Spleen (tissue), 11 donors: ENCODE measurements at regions not wholly inside any gene's neighbourhood (a gene's known extent, or its start where the extent isn't known, plus 50 kb on each side); places are given as distances from the start of the nearest gene placed in this dataset.

ENCODE experiments used
- DNase-seq: peaks from one replicate; pipeline ENCODE4 v3.0.0-alpha.2; 2020
- H3K27ac ChIP-seq, 8 donors: fragments of 200-600 bp; sonication (generic) in 7 of 8; 1 replicate in 4 of 8; 2 replicates in 4 of 8; pipeline versions ENCODE4 v1.5.0 to v1.8.0; 2016 to 2021; ENCODE audit warnings: inconsistent platforms in 4 of 8, mild to moderate bottlenecking in 4 of 8, moderate library complexity in 1 of 8
- H3K27me3 ChIP-seq, 7 donors: fragments of 200-600 bp; sonication (generic) in 6 of 7; replicated peaks in 1 of 7; 1 replicate in 4 of 7; 2 replicates in 3 of 7; pipeline versions ENCODE4 v1.5.0 to v1.8.0; 2016 to 2021; ENCODE audit warnings: inconsistent platforms in 3 of 7, mild to moderate bottlenecking in 1 of 7
- H3K36me3 ChIP-seq, 6 donors: fragments of 200-600 bp; sonication (generic) in 5 of 6; 1 replicate in 4 of 6; 2 replicates in 2 of 6; pipeline versions ENCODE4 v1.5.0 to v1.8.0; 2016 to 2021; ENCODE audit warnings: inconsistent platforms in 2 of 6
- H3K4me1 ChIP-seq, 6 donors: fragments of 200-600 bp; sonication (generic) in 5 of 6; 1 replicate in 3 of 6; 2 replicates in 3 of 6; pipeline versions ENCODE4 v1.5.0 to v1.8.0; 2016 to 2021; ENCODE audit warnings: inconsistent platforms in 3 of 6
- H3K4me3 ChIP-seq, 8 donors: fragments of 200-600 bp; sonication (generic) in 7 of 8; 1 replicate in 4 of 8; 2 replicates in 4 of 8; pipeline versions ENCODE4 v1.5.0 to v1.8.0; 2016 to 2021; ENCODE audit warnings: inconsistent platforms in 4 of 8, mild to moderate bottlenecking in 4 of 8, moderate library complexity in 2 of 8
- H3K9me3 ChIP-seq, 8 donors: fragments of 200-600 bp; sonication (generic) in 7 of 8; 1 replicate in 4 of 8; 2 replicates in 4 of 8; pipeline versions ENCODE4 v1.5.0 to v1.8.0; 2016 to 2021; ENCODE audit warnings: inconsistent platforms in 4 of 8
- POLR2A ChIP-seq, 3 donors: fragments of 450-650 bp; IDR thresholded peaks; one replicate each; pipeline ENCODE4 v1.5.1; 2017; ENCODE audit warnings: antibody characterized with exemption in 3 of 3, mild to moderate bottlenecking in 1 of 3
- POLR2AphosphoS5 ChIP-seq, 3 donors: sonication (generic); formaldehyde crosslinking; IDR thresholded peaks; one replicate each; pipeline ENCODE4 v1.5.1; 2017; ENCODE audit warnings: antibody characterized with exemption in 3 of 3
- WGBS, 5 donors: extraction: QIAGEN DNeasy Blood & Tissue Kit in 3 of 5; methylation state at CpG; one replicate each; pipeline versions ENCODE4 v1.1.5 to v1.1.7; 2013 to 2018; 5-methylcytosine and 5-hydroxymethylcytosine counted together
- intact Hi-C: fragments of 100-400 bp; cut with DNase I; formaldehyde crosslinking; loops from one replicate; pipeline ENCODE4 v1.15.0; 2023; ENCODE audit warnings: low total_unique reads
- TF ChIP-seq, protein P1 (sequence below), 11 experiments: fragments of 200-600 bp in 7 of 11; fragments of 450-650 bp in 4 of 11; sonication (generic) in 4 of 11; IDR thresholded peaks in 8 of 11; conservative IDR thresholded peaks in 3 of 11; 1 replicate in 7 of 11; 2 replicates in 4 of 11; pipeline versions ENCODE4 v1.4.0 to v1.8.0; 2016 to 2021; ENCODE audit warnings: antibody characterized with exemption in 11 of 11, inconsistent platforms in 4 of 11, mild to moderate bottlenecking in 1 of 11
- donor health status: healthy with polysubstance abuse.
- donor health status: DM: no; HTN: no; CAD: no; lungs with moderate emphysema.
- donor health status: DM: no; HTN: no; CAD: no.
- donor health status: Bipolar disorder and iron deficiency.
- donor health status: healthy.
- donor health status: DM: no; HTN: no; CAD: no.
- donor health status: DM: yes; HTN: yes; CAD: no.

DNA sequence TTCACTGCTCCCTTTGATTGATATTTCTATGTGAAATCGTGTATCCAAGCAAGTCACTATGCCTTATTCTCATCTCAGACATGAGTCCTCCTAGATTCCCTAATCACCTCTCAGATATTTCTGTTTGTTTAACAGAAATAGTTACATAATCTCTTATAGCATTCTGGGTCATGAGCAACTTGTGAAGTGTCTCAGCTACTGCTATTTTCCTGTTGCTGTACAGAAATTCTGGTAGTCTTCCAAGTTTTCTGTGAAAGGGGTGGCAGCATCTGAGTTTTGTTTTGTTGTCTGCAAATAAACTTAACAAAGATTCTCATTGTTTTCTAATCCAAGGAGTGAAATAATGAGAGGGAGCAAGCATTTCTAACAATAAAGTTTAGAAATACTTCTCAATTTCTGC lies 256.9 kb upstream of the ST8SIA4 start:
- no peak for DNase-seq

DNA sequence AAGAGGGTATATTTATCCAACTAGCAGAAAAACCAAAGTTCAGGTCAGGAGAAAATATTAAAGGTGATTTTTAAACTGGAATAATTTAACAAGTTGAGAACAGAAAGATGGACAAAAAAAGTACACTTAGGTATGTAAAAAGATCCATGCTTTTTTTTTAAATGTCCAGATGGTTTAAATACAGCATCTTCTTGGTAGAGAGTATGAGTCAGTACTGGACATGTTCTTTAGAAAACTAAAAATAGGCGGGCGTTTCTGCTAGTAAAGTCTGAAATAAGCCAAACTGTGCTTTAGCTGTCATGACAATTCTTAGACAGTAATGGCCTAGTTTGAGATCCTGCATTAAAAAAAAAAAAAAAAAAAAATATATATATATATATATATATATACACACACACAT lies 255.9 kb upstream of the ST8SIA4 start:
- Histone ChIP-seq H3K4me1 (no peaks in the 10 kb centered on the region), H3K27me3 (peaks cover 0 to 7% (median 0%) of the 10 kb centered on the region in 7 donors), H3K4me3 (no peak overlapping the region), H3K9me3 (peaks cover 0 to 10% (median 0%) of the 10 kb centered on the region in 8 donors), H3K36me3 (no peaks in the 10 kb centered on the region), H3K27ac (no peak overlapping the region)
- intact Hi-C loops: no loop called here
- DNase-seq: no peak
- 80 to 93% (median 87%) methylated on average over 2 of the region's 2 CpGs for WGBS, 5 donors
- TF ChIP-seq POLR2A (IDR thresholded peaks at IDR 0.05): no peak
- TF ChIP-seq POLR2AphosphoS5 (IDR thresholded peaks at IDR 0.05): no peak
- TF ChIP-seq, protein P1, sequence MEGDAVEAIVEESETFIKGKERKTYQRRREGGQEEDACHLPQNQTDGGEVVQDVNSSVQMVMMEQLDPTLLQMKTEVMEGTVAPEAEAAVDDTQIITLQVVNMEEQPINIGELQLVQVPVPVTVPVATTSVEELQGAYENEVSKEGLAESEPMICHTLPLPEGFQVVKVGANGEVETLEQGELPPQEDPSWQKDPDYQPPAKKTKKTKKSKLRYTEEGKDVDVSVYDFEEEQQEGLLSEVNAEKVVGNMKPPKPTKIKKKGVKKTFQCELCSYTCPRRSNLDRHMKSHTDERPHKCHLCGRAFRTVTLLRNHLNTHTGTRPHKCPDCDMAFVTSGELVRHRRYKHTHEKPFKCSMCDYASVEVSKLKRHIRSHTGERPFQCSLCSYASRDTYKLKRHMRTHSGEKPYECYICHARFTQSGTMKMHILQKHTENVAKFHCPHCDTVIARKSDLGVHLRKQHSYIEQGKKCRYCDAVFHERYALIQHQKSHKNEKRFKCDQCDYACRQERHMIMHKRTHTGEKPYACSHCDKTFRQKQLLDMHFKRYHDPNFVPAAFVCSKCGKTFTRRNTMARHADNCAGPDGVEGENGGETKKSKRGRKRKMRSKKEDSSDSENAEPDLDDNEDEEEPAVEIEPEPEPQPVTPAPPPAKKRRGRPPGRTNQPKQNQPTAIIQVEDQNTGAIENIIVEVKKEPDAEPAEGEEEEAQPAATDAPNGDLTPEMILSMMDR (IDR thresholded peaks at IDR 0.05 in 8 of 11, conservative IDR thresholded peaks at IDR 0.05 in 3 of 11): no peak

More for the DNA sequence above, 256.9 kb upstream of the ST8SIA4 start:
- intact Hi-C loops: no loop called here
- H3K27me3 ChIP-seq: peaks cover 0 to 7% (median 0%) of the 10 kb centered on the region in 7 donors
- H3K4me1 ChIP-seq: no peaks in the 10 kb centered on the region
- no peaks in the 10 kb centered on the region for H3K36me3 ChIP-seq
- H3K27ac ChIP-seq: no peak overlapping the region
- no peak overlapping the region for H3K4me3 ChIP-seq
- TF ChIP-seq POLR2AphosphoS5 (IDR thresholded peaks at IDR 0.05): no peak
- no peak for TF ChIP-seq POLR2A (IDR thresholded peaks at IDR 0.05)
- TF ChIP-seq, protein P1 (IDR thresholded peaks at IDR 0.05 in 8 of 11, conservative IDR thresholded peaks at IDR 0.05 in 3 of 11): no peak
- H3K9me3 ChIP-seq: peaks cover 0 to 10% (median 0%) of the 10 kb centered on the region in 8 donors
- WGBS, 5 donors: 71 to 82% (median 79%) methylated on average over 1 of the region's 1 CpG

DNA sequence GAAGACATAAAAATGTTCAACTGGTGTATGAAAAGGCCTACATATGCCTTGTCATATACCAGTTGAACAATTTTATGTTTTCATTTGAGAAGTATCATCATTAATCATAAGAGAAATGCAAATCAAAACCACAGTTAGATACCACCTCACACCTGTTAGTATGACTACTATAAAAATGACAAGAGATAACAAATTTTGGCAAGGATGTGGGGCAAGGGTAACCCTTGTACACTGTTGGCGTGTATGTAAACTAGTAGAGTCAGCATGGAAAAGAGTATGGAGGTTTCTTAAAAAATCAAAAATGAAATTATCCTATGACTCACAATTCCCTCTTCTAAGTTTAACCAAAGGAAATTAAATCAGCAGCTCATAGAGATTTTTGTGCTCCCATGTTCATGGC lies 250.4 kb upstream of the ST8SIA4 start:
- no peaks in the 10 kb centered on the region for H3K27me3 ChIP-seq
- H3K9me3 ChIP-seq: peaks cover 0 to 10% (median 0%) of the 10 kb centered on the region in 8 donors
- TF ChIP-seq, protein P1 (IDR thresholded peaks at IDR 0.05 in 8 of 11, conservative IDR thresholded peaks at IDR 0.05 in 3 of 11): no peak
- TF ChIP-seq POLR2AphosphoS5 (IDR thresholded peaks at IDR 0.05) (no peak), POLR2A (IDR thresholded peaks at IDR 0.05) (no peak)
- no peak overlapping the region for H3K4me3 ChIP-seq
- H3K27ac ChIP-seq: no peak overlapping the region
- no peak for DNase-seq
- 78 to 95% (median 82%) methylated on average over 1 of the region's 1 CpG for WGBS, 5 donors
- no peaks in the 10 kb centered on the region for H3K36me3 ChIP-seq
- H3K4me1 ChIP-seq: no peaks in the 10 kb centered on the region
- intact Hi-C loops: no loop called here

DNA sequence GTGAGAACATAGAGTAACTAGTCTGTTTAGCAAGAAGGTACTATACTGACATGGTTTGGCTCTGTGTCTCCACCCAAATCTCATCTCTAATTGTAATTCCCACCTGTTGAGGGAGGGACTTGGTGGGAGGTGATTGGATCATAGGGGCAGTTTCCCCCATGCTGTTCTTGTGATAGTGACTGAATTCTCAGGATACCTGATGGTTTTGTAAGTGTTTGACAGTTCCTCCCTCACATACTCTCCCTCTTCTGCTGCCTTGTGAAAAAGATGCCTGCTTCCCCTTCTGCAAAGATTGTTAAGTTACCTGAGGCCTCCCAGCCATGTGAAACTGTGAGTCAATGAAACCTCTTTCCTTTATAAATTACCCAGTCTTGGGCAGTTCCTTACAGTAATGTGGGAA lies 240.4 kb upstream of the ST8SIA4 start:
- Histone ChIP-seq H3K4me1 (no peaks in the 10 kb centered on the region), H3K4me3 (no peak overlapping the region), H3K9me3 (peaks cover 0 to 15% (median 0%) of the 10 kb centered on the region in 8 donors), H3K36me3 (no peaks in the 10 kb centered on the region), H3K27me3 (no peaks in the 10 kb centered on the region), H3K27ac (no peak overlapping the region)
- TF ChIP-seq, protein P1 (IDR thresholded peaks at IDR 0.05 in 8 of 11, conservative IDR thresholded peaks at IDR 0.05 in 3 of 11): no peak
- TF ChIP-seq POLR2AphosphoS5 (IDR thresholded peaks at IDR 0.05) (no peak), POLR2A (IDR thresholded peaks at IDR 0.05) (no peak)
- intact Hi-C loops: no loop called here
- DNase-seq: no peak
